Esophagus squamous epithelium (tissue), 4 donors: ENCODE measurements at regions not wholly inside any gene's neighbourhood (a gene's known extent, or its start where the extent isn't known, plus 50 kb on each side); places are given as distances from the start of the nearest gene placed in this dataset.

ENCODE experiments used
- CTCF ChIP-seq, 6 experiments: fragments of 450-650 bp in 4 of 6; fragments of 200-600 bp in 2 of 6; sonication (generic) in 2 of 6; IDR thresholded peaks; one replicate each; pipeline ENCODE4 v1.5.1; 2016 to 2019; ENCODE audit warnings: antibody characterized with exemption in 6 of 6, mild to moderate bottlenecking in 4 of 6, moderate library complexity in 4 of 6
- POLR2A ChIP-seq, 4 donors: fragments of 450-650 bp; IDR thresholded peaks; one replicate each; pipeline ENCODE4 v1.6.1; 2017; ENCODE audit warnings: antibody characterized with exemption in 4 of 4, mild to moderate bottlenecking in 4 of 4, moderate library complexity in 3 of 4

DNA sequence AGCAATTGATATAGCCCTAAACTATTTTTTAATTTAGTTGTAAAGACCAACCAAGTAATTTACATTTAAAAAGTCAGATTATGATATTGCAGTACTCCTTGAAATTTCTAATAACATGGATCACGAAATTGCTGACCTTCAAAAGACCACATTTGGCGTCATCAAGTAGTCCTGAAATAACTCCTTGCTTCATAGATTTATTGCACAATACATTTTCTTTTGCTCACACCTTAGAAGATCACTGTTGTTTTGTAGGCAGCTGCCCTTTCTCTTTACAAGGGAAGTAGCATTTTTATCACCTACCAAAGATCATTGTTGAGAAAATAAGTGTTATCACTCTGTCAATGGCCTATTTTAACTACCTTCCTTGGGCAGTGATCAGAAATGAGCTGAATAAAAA, 815.8 kb downstream of the METTL15 start:
- TF ChIP-seq CTCF (IDR thresholded peaks at IDR 0.05) (no peak), POLR2A (IDR thresholded peaks at IDR 0.05) (no peak)
